Tibial artery (tissue), 4 donors: ENCODE measurements at regions not wholly inside any gene's neighbourhood (a gene's known extent, or its start where the extent isn't known, plus 50 kb on each side); places are given as distances from the start of the nearest gene placed in this dataset.

Source experiments
- DNase-seq, 2 donors: peaks; one replicate each; pipeline ENCODE4 v3.0.0-alpha.2; 2019
- H3K27ac ChIP-seq, 2 donors: fragments of 200-600 bp; sonication (generic) in 1 of 2; 1 replicate in 1 of 2; 2 replicates in 1 of 2; pipeline ENCODE4 v1.5.1; 2018 to 2019; ENCODE audit warnings: mild to moderate bottlenecking in 1 of 2
- H3K27me3 ChIP-seq, 2 donors: fragments of 200-600 bp; sonication (generic) in 1 of 2; one replicate each; pipeline versions ENCODE4 v1.5.1 to v1.6.0; 2016 to 2019
- H3K36me3 ChIP-seq, 3 donors: fragments of 200-600 bp; sonication (generic) in 2 of 3; one replicate each; pipeline ENCODE4 v1.5.1; 2016 to 2019; ENCODE audit warnings: mild to moderate bottlenecking in 2 of 3
- H3K4me1 ChIP-seq, 4 donors: fragments of 200-600 bp; sonication (generic) in 2 of 4; 1 replicate in 3 of 4; 2 replicates in 1 of 4; pipeline ENCODE4 v1.5.1; 2016 to 2019
- H3K4me3 ChIP-seq, 2 donors: fragments of 200-600 bp; sonication (generic) in 1 of 2; 1 replicate in 1 of 2; 2 replicates in 1 of 2; pipeline ENCODE4 v1.5.1; 2018 to 2019; ENCODE audit warnings: mild to moderate bottlenecking in 2 of 2
- H3K9me3 ChIP-seq, 3 donors: fragments of 200-600 bp; sonication (generic) in 1 of 3; one replicate each; pipeline ENCODE4 v1.5.1; 2016 to 2019
- intact Hi-C: fragments of 100-400 bp; cut with DNase I; formaldehyde crosslinking; loops from one replicate; pipeline ENCODE4 v1.15.0; 2023; ENCODE audit warnings: low total_unique reads
- TF ChIP-seq, protein P1 (sequence below), 2 experiments: fragments of 200-600 bp in 1 of 2; fragments of 450-650 bp in 1 of 2; IDR thresholded peaks; one replicate each; pipeline ENCODE4 v1.5.1; 2017 to 2019; ENCODE audit warnings: antibody characterized with exemption in 2 of 2, mild to moderate bottlenecking in 1 of 2, moderate library complexity in 1 of 2

DNA sequence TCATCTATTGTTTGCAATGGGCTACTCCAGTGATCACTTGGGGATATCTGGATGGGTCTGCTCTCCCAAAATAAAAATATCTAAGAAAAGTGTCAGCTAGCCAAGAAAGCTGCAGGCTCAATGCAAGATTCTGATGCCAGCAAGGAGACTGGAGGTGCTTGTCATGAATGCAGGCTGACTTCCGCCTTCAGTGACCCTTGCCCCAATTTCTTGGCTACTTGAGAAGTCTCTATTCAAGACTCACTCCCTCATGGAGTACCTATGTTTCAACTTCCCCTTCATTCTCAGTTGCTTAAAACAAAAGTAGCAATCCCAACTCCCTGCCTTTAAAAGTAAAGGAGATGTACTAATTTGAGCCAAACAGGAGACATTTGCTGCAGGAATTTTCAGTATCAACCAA is 123.9 kb downstream of the GPR65 start:
- intact Hi-C loops, result no loop called here
- H3K36me3 ChIP-seq, result no peaks in the 10 kb centered on the region
- peaks cover 0 to 17% (median 7%) of the 10 kb centered on the region in 4 donors for H3K4me1 ChIP-seq
- no peak overlapping the region for H3K4me3 ChIP-seq
- no peaks in the 10 kb centered on the region for H3K27me3 ChIP-seq
- H3K27ac ChIP-seq, result no peak overlapping the region
- H3K9me3 ChIP-seq, result no peaks in the 10 kb centered on the region
- DNase-seq, result no peak
- TF ChIP-seq, protein P1, sequence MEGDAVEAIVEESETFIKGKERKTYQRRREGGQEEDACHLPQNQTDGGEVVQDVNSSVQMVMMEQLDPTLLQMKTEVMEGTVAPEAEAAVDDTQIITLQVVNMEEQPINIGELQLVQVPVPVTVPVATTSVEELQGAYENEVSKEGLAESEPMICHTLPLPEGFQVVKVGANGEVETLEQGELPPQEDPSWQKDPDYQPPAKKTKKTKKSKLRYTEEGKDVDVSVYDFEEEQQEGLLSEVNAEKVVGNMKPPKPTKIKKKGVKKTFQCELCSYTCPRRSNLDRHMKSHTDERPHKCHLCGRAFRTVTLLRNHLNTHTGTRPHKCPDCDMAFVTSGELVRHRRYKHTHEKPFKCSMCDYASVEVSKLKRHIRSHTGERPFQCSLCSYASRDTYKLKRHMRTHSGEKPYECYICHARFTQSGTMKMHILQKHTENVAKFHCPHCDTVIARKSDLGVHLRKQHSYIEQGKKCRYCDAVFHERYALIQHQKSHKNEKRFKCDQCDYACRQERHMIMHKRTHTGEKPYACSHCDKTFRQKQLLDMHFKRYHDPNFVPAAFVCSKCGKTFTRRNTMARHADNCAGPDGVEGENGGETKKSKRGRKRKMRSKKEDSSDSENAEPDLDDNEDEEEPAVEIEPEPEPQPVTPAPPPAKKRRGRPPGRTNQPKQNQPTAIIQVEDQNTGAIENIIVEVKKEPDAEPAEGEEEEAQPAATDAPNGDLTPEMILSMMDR (IDR thresholded peaks at IDR 0.05), result no peak

DNA sequence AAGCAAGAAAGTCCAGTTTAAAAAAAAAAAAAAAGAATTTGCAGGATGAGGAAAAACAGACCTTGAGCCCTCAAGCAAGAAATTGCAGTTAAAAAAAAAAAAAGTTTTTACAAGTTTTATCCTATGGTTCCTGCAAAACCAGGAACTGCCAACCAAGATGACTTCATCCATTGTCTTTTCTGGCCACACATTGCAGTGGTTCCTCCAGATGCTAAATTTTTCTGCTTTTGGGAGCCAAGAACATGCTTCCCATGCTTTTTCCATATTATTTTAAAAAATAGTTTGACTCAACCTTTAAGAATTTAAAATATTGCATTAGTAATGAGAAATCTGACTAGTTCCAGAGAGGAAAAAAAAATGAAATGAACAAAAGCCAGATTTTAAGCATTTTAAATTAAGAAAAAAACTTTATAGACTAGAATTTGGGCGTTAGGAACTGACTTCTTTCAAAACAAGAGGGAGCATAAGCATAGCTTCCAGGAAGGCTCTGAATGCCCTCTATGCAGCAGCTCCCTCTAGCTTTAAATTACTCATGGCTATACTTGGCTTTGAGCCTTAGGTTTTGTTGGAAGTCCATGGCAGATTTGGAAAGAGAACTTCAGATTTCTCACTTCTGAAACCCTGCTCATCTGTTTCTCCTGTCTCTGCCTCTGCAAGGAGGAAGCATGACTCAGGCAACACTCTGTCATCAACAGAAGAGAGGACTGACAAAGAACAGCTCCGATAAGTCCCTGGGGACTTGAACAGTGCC is 124.5 kb downstream of the GPR65 start:
- TF ChIP-seq, protein P1 (IDR thresholded peaks at IDR 0.05), result no peak
- peak in 1 of 2 donors; percentile 24 for DNase-seq
- H3K27me3 ChIP-seq, result no peaks in the 10 kb centered on the region
- no peak overlapping the region for H3K27ac ChIP-seq
- peaks cover 0 to 17% (median 7%) of the 10 kb centered on the region in 4 donors for H3K4me1 ChIP-seq
- intact Hi-C loops, result no loop called here
- H3K36me3 ChIP-seq, result no peaks in the 10 kb centered on the region
- no peaks in the 10 kb centered on the region for H3K9me3 ChIP-seq
- H3K4me3 ChIP-seq, result no peak overlapping the region

DNA sequence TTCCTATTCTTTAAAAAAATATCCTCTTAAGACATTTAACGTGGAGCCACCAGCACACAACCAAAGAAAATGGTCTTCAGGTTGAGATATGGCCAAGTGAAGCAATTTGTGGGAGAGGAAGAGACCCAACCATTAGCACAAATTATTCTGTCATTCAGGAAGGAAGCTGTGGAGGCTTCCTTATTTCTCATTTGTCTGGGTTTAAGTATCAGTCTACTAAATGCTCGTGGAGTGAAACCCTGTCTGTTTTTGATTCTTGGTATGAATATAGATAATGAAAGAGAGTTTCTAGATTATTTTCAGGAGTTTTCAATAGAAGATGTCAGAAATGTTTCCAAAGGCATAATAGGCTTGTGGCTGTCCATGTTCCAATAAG is 125.1 kb downstream of the GPR65 start:
- intact Hi-C loops, result no loop called here

More for the DNA sequence above, 125.1 kb downstream of the GPR65 start:
- DNase-seq, result no peak
- H3K9me3 ChIP-seq, result no peaks in the 10 kb centered on the region
- H3K36me3 ChIP-seq, result no peaks in the 10 kb centered on the region
- no peak overlapping the region for H3K27ac ChIP-seq
- H3K27me3 ChIP-seq, result no peaks in the 10 kb centered on the region
- H3K4me3 ChIP-seq, result no peak overlapping the region
- peaks cover 0 to 17% (median 7%) of the 10 kb centered on the region in 4 donors for H3K4me1 ChIP-seq
- TF ChIP-seq, protein P1 (IDR thresholded peaks at IDR 0.05), result no peak
